H9 (cell line): ENCODE measurements at regions not wholly inside any gene's neighbourhood (a gene's known extent, or its start where the extent isn't known, plus 50 kb on each side); places are given as distances from the start of the nearest gene placed in this dataset.

Experiments
- DNase-seq: peaks from one replicate; pipeline ENCODE4 v3.0.0-alpha.2; 2017
- H2AFZ ChIP-seq: one replicate; pipeline ENCODE4 v1.6.1; 2013; ENCODE audit warnings: mild to moderate bottlenecking, low read length, control low read depth, moderate library complexity
- H2AK5ac ChIP-seq: 2 replicates; pipeline ENCODE4 v1.6.1; 2013; ENCODE audit warnings: low read length, control low read depth, mixed read lengths; ENCODE audit not compliant: insufficient read length
- H2BK120ac ChIP-seq: one replicate; pipeline ENCODE4 v1.6.1; 2013; ENCODE audit warnings: low read depth, mild to moderate bottlenecking, low read length, control low read depth, inconsistent platforms; ENCODE audit not compliant: poor library complexity, severe bottlenecking
- H2BK12ac ChIP-seq: 2 replicates; pipeline ENCODE4 v1.6.1; 2013; ENCODE audit warnings: low read length, control low read depth, mixed read lengths, low read depth; ENCODE audit not compliant: insufficient read length
- H2BK15ac ChIP-seq: 2 replicates; pipeline ENCODE4 v1.6.1; 2013; ENCODE audit warnings: low read depth, low read length, control low read depth
- H2BK20ac ChIP-seq: one replicate; pipeline ENCODE4 v1.6.1; 2013; ENCODE audit warnings: low read depth, mild to moderate bottlenecking, low read length, control low read depth, inconsistent platforms; ENCODE audit not compliant: poor library complexity, severe bottlenecking
- H2BK5ac ChIP-seq: 2 replicates; pipeline ENCODE4 v1.6.1; 2013; ENCODE audit warnings: low read length, control low read depth, mixed read lengths; ENCODE audit not compliant: insufficient read length
- H3K14ac ChIP-seq: 2 replicates; pipeline ENCODE4 v1.6.1; 2013; ENCODE audit warnings: low read length, control low read depth; ENCODE audit not compliant: insufficient read depth
- H3K18ac ChIP-seq: 2 replicates; pipeline ENCODE4 v1.6.1; 2013; ENCODE audit warnings: low read depth, mild to moderate bottlenecking, mixed read lengths, low read length, control low read depth; ENCODE audit not compliant: insufficient read length
- H3K23ac ChIP-seq: 2 replicates; pipeline ENCODE4 v1.6.1; 2013; ENCODE audit warnings: low read length, control low read depth, mixed read lengths, low read depth; ENCODE audit not compliant: insufficient read length
- H3K23me2 ChIP-seq: 2 replicates; pipeline ENCODE4 v1.6.1; 2013; ENCODE audit warnings: low read depth, mild to moderate bottlenecking, mixed read lengths, low read length, control low read depth; ENCODE audit not compliant: insufficient read length, poor library complexity, severe bottlenecking
- H3K27ac ChIP-seq: 2 replicates; pipeline ENCODE4 v1.5.1; 2013; ENCODE audit warnings: low read length, control low read depth, mixed read lengths, low read depth; ENCODE audit not compliant: insufficient read length
- H3K27me3 ChIP-seq: 2 replicates; pipeline ENCODE4 v1.6.1; 2013; ENCODE audit warnings: low read length, control low read depth, inconsistent platforms; ENCODE audit not compliant: insufficient read depth
- H3K4ac ChIP-seq: 2 replicates; pipeline ENCODE4 v1.6.1; 2013; ENCODE audit warnings: low read depth, mild to moderate bottlenecking, control low read depth, inconsistent platforms, low read length, moderate library complexity
- H3K4me1 ChIP-seq: 2 replicates; pipeline ENCODE4 v1.6.1; 2013; ENCODE audit warnings: low read length, control low read depth, inconsistent platforms; ENCODE audit not compliant: insufficient read depth
- H3K4me2 ChIP-seq: 2 replicates; pipeline ENCODE4 v1.6.1; 2013; ENCODE audit warnings: low read length, control low read depth, mixed read lengths; ENCODE audit not compliant: insufficient read length, insufficient read depth
- H3K56ac ChIP-seq: 2 replicates; pipeline ENCODE4 v1.6.1; 2013; ENCODE audit warnings: low read depth, mild to moderate bottlenecking, mixed read lengths, low read length, control low read depth; ENCODE audit not compliant: insufficient read length
- H3K79me1 ChIP-seq: 2 replicates; pipeline ENCODE4 v1.6.1; 2013; ENCODE audit warnings: low read depth, mild to moderate bottlenecking, moderate library complexity, low read length, control low read depth, inconsistent platforms; ENCODE audit not compliant: insufficient read depth, poor library complexity, severe bottlenecking
- H3K79me2 ChIP-seq: 2 replicates; pipeline ENCODE4 v1.6.1; 2013; ENCODE audit warnings: low read length, control low read depth, inconsistent platforms; ENCODE audit not compliant: insufficient read depth
- H3K9ac ChIP-seq: 2 replicates; pipeline ENCODE4 v1.6.1; 2013; ENCODE audit warnings: low read length, control low read depth, mixed read lengths; ENCODE audit not compliant: insufficient read length; ENCODE audit errors: extremely low read depth
- H3K9me3 ChIP-seq: one replicate; pipeline ENCODE4 v1.6.1; 2013; ENCODE audit warnings: low read depth, low read length, inconsistent platforms; ENCODE audit not compliant: control insufficient read depth
- H3T11ph ChIP-seq: one replicate; pipeline ENCODE4 v1.6.1; 2013; ENCODE audit warnings: mild to moderate bottlenecking, low read length, control low read depth, inconsistent platforms
- H4K20me1 ChIP-seq: one replicate; pipeline ENCODE4 v1.6.1; 2013; ENCODE audit not compliant: control insufficient read depth, insufficient read length, insufficient read depth
- H4K5ac ChIP-seq: 2 replicates; pipeline ENCODE4 v1.6.1; 2013; ENCODE audit warnings: low read depth, mild to moderate bottlenecking, mixed read lengths, low read length, control low read depth; ENCODE audit not compliant: insufficient read length
- H4K8ac ChIP-seq: replicated peaks from 2 replicates; pipeline ENCODE4 v1.6.1; 2013; ENCODE audit warnings: low read length, control low read depth, mixed read lengths, low read depth; ENCODE audit not compliant: insufficient read length
- H4K91ac ChIP-seq: 2 replicates; pipeline ENCODE4 v1.6.1; 2013; ENCODE audit warnings: low read depth, mild to moderate bottlenecking, moderate library complexity, mixed read lengths, low read length, control low read depth; ENCODE audit not compliant: insufficient read length
- H3K27ac Mint-ChIP-seq, 3 experiments: 2 replicates in 2 of 3; 3 replicates in 1 of 3; pipeline ENCODE4 v1.8.0; 2020 to 2021; ENCODE audit warnings: mixed read lengths in 3 of 3, mild to moderate bottlenecking in 1 of 3, moderate library complexity in 1 of 3
- H3K27me3 Mint-ChIP-seq: 2 replicates; pipeline ENCODE4 v1.8.0; 2021; ENCODE audit warnings: low read depth, mild to moderate bottlenecking, moderate library complexity, mixed read lengths
- H3K36me3 Mint-ChIP-seq, 3 experiments: 2 replicates in 2 of 3; 3 replicates in 1 of 3; pipeline ENCODE4 v1.8.0; 2020 to 2021; ENCODE audit warnings: low read depth in 3 of 3, mixed read lengths in 3 of 3; ENCODE audit not compliant: insufficient read depth in 1 of 3
- H3K4me1 Mint-ChIP-seq, 2 experiments: 2 replicates each; pipeline ENCODE4 v1.8.0; 2020; ENCODE audit warnings: mixed read lengths in 2 of 2
- H3K4me3 Mint-ChIP-seq, 2 experiments: 2 replicates in 1 of 2; 3 replicates in 1 of 2; pipeline ENCODE4 v1.8.0; 2020 to 2021; ENCODE audit warnings: mild to moderate bottlenecking in 2 of 2, mixed read lengths in 2 of 2, moderate library complexity in 1 of 2
- H3K9me3 Mint-ChIP-seq, 2 experiments: 2 replicates in 1 of 2; 3 replicates in 1 of 2; pipeline ENCODE4 v1.8.0; 2020; ENCODE audit warnings: mild to moderate bottlenecking in 2 of 2, mixed read lengths in 2 of 2, moderate library complexity in 1 of 2
- WGBS: extraction: QIAGEN DNeasy Blood & Tissue Kit; methylation state at CpG from one replicate; pipeline ENCODE4 v1.1.7; 2013; ENCODE audit warnings: missing lambda C conversion rate, low lambda C conversion rate, mixed read lengths; ENCODE audit not compliant: insufficient read length; ENCODE audit errors: extremely low coverage; 5-methylcytosine and 5-hydroxymethylcytosine counted together
- TF ChIP-seq, protein P1 (sequence below): fragments of 200-600 bp; sonication (generic); conservative IDR thresholded peaks from 3 replicates; pipeline ENCODE4 v1.8.0; 2021; ENCODE audit warnings: antibody characterized with exemption, mild to moderate bottlenecking

- peaks cover 2% of the 10 kb centered on the region in 2 experiments; a peak in 3 of 4 replicates for H3K4me1 Mint-ChIP-seq
- no peak overlapping the region for H3K56ac ChIP-seq
- peaks cover 17% of the 10 kb centered on the region for H3K27me3 Mint-ChIP-seq
- H3K27me3 ChIP-seq = no peaks in the 10 kb centered on the region
- H3K79me2 ChIP-seq = no peaks in the 10 kb centered on the region
- DNase-seq = no peak
- H3K27ac ChIP-seq = no peak overlapping the region
- H3K18ac ChIP-seq = no peak overlapping the region
- H4K20me1 ChIP-seq = no peaks in the 10 kb centered on the region
- no peak overlapping the region for H3K4me2 ChIP-seq
- no peak overlapping the region for H2BK15ac ChIP-seq
- no peak overlapping the region for H4K8ac ChIP-seq
- no peaks in the 10 kb centered on the region for H3K79me1 ChIP-seq
- H3K27ac Mint-ChIP-seq = no peak overlapping the region; a peak in 1 of 7 replicates
- no peak overlapping the region for H3K14ac ChIP-seq
- no peak overlapping the region for H2AFZ ChIP-seq
- no peak overlapping the region for H2BK120ac ChIP-seq
- H3K9ac ChIP-seq = no peak overlapping the region
- no peak overlapping the region for H3K23ac ChIP-seq
- no peaks in the 10 kb centered on the region for H3K4me1 ChIP-seq
- no peak overlapping the region for H2BK5ac ChIP-seq
- H3K36me3 Mint-ChIP-seq = no peaks in the 10 kb centered on the region; a peak in 1 of 7 replicates
- no peak overlapping the region for H3T11ph ChIP-seq
- H2AK5ac ChIP-seq = no peak overlapping the region
- H3K23me2 ChIP-seq = no peaks in the 10 kb centered on the region
- no peak overlapping the region for H4K5ac ChIP-seq
- TF ChIP-seq, protein P1, sequence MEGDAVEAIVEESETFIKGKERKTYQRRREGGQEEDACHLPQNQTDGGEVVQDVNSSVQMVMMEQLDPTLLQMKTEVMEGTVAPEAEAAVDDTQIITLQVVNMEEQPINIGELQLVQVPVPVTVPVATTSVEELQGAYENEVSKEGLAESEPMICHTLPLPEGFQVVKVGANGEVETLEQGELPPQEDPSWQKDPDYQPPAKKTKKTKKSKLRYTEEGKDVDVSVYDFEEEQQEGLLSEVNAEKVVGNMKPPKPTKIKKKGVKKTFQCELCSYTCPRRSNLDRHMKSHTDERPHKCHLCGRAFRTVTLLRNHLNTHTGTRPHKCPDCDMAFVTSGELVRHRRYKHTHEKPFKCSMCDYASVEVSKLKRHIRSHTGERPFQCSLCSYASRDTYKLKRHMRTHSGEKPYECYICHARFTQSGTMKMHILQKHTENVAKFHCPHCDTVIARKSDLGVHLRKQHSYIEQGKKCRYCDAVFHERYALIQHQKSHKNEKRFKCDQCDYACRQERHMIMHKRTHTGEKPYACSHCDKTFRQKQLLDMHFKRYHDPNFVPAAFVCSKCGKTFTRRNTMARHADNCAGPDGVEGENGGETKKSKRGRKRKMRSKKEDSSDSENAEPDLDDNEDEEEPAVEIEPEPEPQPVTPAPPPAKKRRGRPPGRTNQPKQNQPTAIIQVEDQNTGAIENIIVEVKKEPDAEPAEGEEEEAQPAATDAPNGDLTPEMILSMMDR = no peak
- peaks cover 0 to 9% of the 10 kb centered on the region in 2 experiments; a peak in 3 of 5 replicates for H3K9me3 Mint-ChIP-seq
- H2BK20ac ChIP-seq = no peak overlapping the region
- no peak overlapping the region for H2BK12ac ChIP-seq
- no peak overlapping the region for H3K4me3 Mint-ChIP-seq
- H4K91ac ChIP-seq = no peak overlapping the region
- no peaks in the 10 kb centered on the region for H3K9me3 ChIP-seq
- H3K4ac ChIP-seq = no peak overlapping the region
- WGBS = no CpG with 5 or more reads among the region's 8 CpGs
Measured at GRCh38 chr16:86971251-86971650, 345.9 kb downstream of the C16orf95 start.
